OCI-LY7 (cell line): ENCODE measurements at regions not wholly inside any gene's neighbourhood (a gene's known extent, or its start where the extent isn't known, plus 50 kb on each side); places are given as distances from the start of the nearest gene placed in this dataset.

ENCODE experiments used
- CTCF ChIP-seq: fragments of 200-600 bp; sonication (generic); conservative IDR thresholded peaks from 2 replicates; pipeline ENCODE4 v1.5.1; 2014; ENCODE audit warnings: mild to moderate bottlenecking, antibody characterized with exemption, low read length, moderate library complexity, mixed read lengths
- EZH2phosphoT487 ChIP-seq: fragments of 200-600 bp; sonication (generic); IDR thresholded peaks from 2 replicates; pipeline ENCODE4 v1.6.1; 2018; ENCODE audit warnings: low read depth, borderline replicate concordance, mild to moderate bottlenecking, mixed run types, antibody characterized with exemption, low read length, moderate library complexity, mixed read lengths

GRCh38 chr20:7210910-7211309, 443.4 kb downstream of the BMP2 start:
- TF ChIP-seq EZH2phosphoT487 (no peak), CTCF (no peak)
